Endodermal cell (in vitro differentiated cells): ENCODE measurements at regions not wholly inside any gene's neighbourhood (a gene's known extent, or its start where the extent isn't known, plus 50 kb on each side); places are given as distances from the start of the nearest gene placed in this dataset.

Experiments
- DNase-seq: peaks from one replicate; pipeline ENCODE4 v3.0.0-alpha.2; 2017
- H3K27ac ChIP-seq: 2 replicates; pipeline ENCODE4 v1.5.1; 2013; ENCODE audit warnings: mild to moderate bottlenecking, low read depth, low read length, moderate library complexity
- H3K27me3 ChIP-seq: 2 replicates; pipeline ENCODE4 v1.6.1; 2013; ENCODE audit warnings: mild to moderate bottlenecking, low read length, moderate library complexity; ENCODE audit not compliant: insufficient read depth, control insufficient read depth, poor library complexity, severe bottlenecking
- H3K36me3 ChIP-seq: 2 replicates; pipeline ENCODE4 v1.7.0; 2013; ENCODE audit warnings: mild to moderate bottlenecking, low read length, moderate library complexity; ENCODE audit not compliant: control insufficient read depth, insufficient read depth
- H3K4me1 ChIP-seq: one replicate; pipeline ENCODE4 v1.7.0; 2013; ENCODE audit warnings: low read length; ENCODE audit not compliant: control insufficient read depth, insufficient read depth
- H3K4me3 ChIP-seq: 2 replicates; pipeline ENCODE4 v1.5.1; 2013; ENCODE audit warnings: mild to moderate bottlenecking, low read length, moderate library complexity
- H3K9ac ChIP-seq: 2 replicates; pipeline ENCODE4 v1.6.1; 2013; ENCODE audit warnings: mild to moderate bottlenecking, low read length, moderate library complexity; ENCODE audit not compliant: poor library complexity, severe bottlenecking; ENCODE audit errors: extremely low read depth
- H3K9me3 ChIP-seq: 2 replicates; pipeline ENCODE4 v1.6.1; 2013; ENCODE audit warnings: mild to moderate bottlenecking, low read length, moderate library complexity; ENCODE audit not compliant: control insufficient read depth
- H3K27ac Mint-ChIP-seq: 2 replicates; pipeline ENCODE4 v1.8.0; 2020; ENCODE audit warnings: mixed read lengths
- H3K27me3 Mint-ChIP-seq: 2 replicates; pipeline ENCODE4 v1.8.0; 2021; ENCODE audit warnings: mild to moderate bottlenecking, mixed read lengths; ENCODE audit not compliant: insufficient read depth
- H3K36me3 Mint-ChIP-seq: 2 replicates; pipeline ENCODE4 v1.8.0; 2020; ENCODE audit warnings: low read depth, mixed read lengths
- H3K4me1 Mint-ChIP-seq: 2 replicates; pipeline ENCODE4 v1.8.0; 2020; ENCODE audit warnings: mixed read lengths
- H3K4me3 Mint-ChIP-seq: 2 replicates; pipeline ENCODE4 v1.8.0; 2020; ENCODE audit warnings: mild to moderate bottlenecking, moderate library complexity, mixed read lengths
- H3K9me3 Mint-ChIP-seq: 2 replicates; pipeline ENCODE4 v1.8.0; 2020; ENCODE audit warnings: mild to moderate bottlenecking, mixed read lengths
- CTCF ChIP-seq: fragments of 200-600 bp; sonication (generic); conservative IDR thresholded peaks from 2 replicates; pipeline ENCODE4 v1.5.0; 2021; ENCODE audit warnings: antibody characterized with exemption, mild to moderate bottlenecking
- WGBS, 2 experiments: methylation state at CpG; one replicate each; pipeline versions ENCODE4 v1.1.5 to v1.1.7; 2013; ENCODE audit warnings: missing lambda C conversion rate in 2 of 2, mixed read lengths in 1 of 2; ENCODE audit not compliant: insufficient coverage in 1 of 2, insufficient read length in 1 of 2; 5-methylcytosine and 5-hydroxymethylcytosine counted together

GRCh38 chr16:51464996-51465395 is 313.9 kb upstream of the SALL1 start:
- WGBS, 2 experiments: 88 to 89% methylated on average over 3 to 5 of the region's 5 CpGs
- H3K27me3 Mint-ChIP-seq: no peaks in the 10 kb centered on the region
- H3K27ac Mint-ChIP-seq: no peak overlapping the region
- H3K9me3 Mint-ChIP-seq: no peaks in the 10 kb centered on the region
- Histone ChIP-seq H3K4me3 (no peak overlapping the region), H3K4me1 (peaks cover 3% of the 10 kb centered on the region), H3K27me3 (no peaks in the 10 kb centered on the region), H3K27ac (no peak overlapping the region), H3K9ac (no peak overlapping the region), H3K9me3 (no peaks in the 10 kb centered on the region), H3K36me3 (no peaks in the 10 kb centered on the region)
- TF ChIP-seq CTCF: no peak
- no peaks in the 10 kb centered on the region for H3K36me3 Mint-ChIP-seq
- no peak for DNase-seq
- no peak overlapping the region for H3K4me3 Mint-ChIP-seq
- peaks cover 12% of the 10 kb centered on the region for H3K4me1 Mint-ChIP-seq

GRCh38 chr16:51461255-51461654 is 310.2 kb upstream of the SALL1 start:
- Mint-ChIP-seq H3K36me3 (no peaks in the 10 kb centered on the region), H3K4me3 (no peak overlapping the region), H3K27ac (no peak overlapping the region), H3K27me3 (no peaks in the 10 kb centered on the region), H3K9me3 (no peaks in the 10 kb centered on the region), H3K4me1 (peaks cover 12% of the 10 kb centered on the region)
- Histone ChIP-seq H3K27me3 (no peaks in the 10 kb centered on the region), H3K36me3 (no peaks in the 10 kb centered on the region), H3K4me3 (no peak overlapping the region), H3K27ac (no peak overlapping the region), H3K4me1 (peaks cover 3% of the 10 kb centered on the region), H3K9me3 (no peaks in the 10 kb centered on the region), H3K9ac (no peak overlapping the region)
- WGBS, 2 experiments: 91% methylated on average over 4 of the region's 4 CpGs; no CpG with 5 or more reads in 1 of the 2 experiments
- no peak for DNase-seq
- TF ChIP-seq CTCF: peak; percentile 54

GRCh38 chr16:51458356-51459140 is 307.5 kb upstream of the SALL1 start:
- Mint-ChIP-seq H3K27me3 (no peaks in the 10 kb centered on the region), H3K4me1 (peaks cover 8% of the 10 kb centered on the region), H3K4me3 (no peak overlapping the region), H3K27ac (no peak overlapping the region), H3K36me3 (no peaks in the 10 kb centered on the region), H3K9me3 (no peaks in the 10 kb centered on the region)
- WGBS, 2 experiments: 96 to 100% methylated on average over 6 to 9 of the region's 11 CpGs
- Histone ChIP-seq H3K27me3 (no peaks in the 10 kb centered on the region), H3K9ac (no peak overlapping the region), H3K9me3 (no peaks in the 10 kb centered on the region), H3K4me3 (no peak overlapping the region), H3K36me3 (no peaks in the 10 kb centered on the region), H3K27ac (peak overlapping the region; percentile 82), H3K4me1 (no peaks in the 10 kb centered on the region)
- no peak for DNase-seq
- TF ChIP-seq CTCF: no peak
